ENCODE measurements at regions not wholly inside any gene's neighbourhood (a gene's known extent, or its start where the extent isn't known, plus 50 kb on each side); places are given as distances from the start of the nearest gene placed in this dataset.
"Not testable (repeated sequence)": the region's sequence is repeated elsewhere in the genome, so short reads cannot be mapped to it uniquely, and the experiment has no call there.

DNA sequence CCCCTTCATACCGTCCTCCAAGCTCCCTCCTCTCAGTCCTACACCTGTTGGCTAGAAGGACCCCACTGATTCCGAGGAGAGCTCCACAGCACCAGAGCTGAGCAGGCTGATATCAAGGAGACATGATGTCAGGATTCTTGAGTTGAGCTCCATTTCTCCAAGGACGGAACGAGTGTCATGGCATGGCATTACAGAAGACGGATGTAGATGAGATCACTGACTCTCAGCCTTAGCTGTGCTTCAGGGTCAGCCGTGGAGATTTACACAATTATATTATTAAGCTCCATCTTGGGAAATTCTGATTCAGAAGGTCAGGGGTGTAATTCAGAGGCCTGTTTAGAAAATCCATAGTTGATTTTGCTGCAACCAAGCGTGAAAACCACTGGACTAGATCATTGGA, 428.9 kb upstream of the B3GAT1 start:
- Mint-ChIP-seq H3K4me1 (ENCODE audit: low read depth) (no peaks in the 10 kb centered on the region), H3K36me3 (ENCODE audit: low read depth) (no peaks in the 10 kb centered on the region), H3K27ac (ENCODE audit: unreplicated experiment) (no peak overlapping the region), H3K27me3 (ENCODE audit: low read depth) (peaks cover 17% of the 10 kb centered on the region), H3K9me3 (ENCODE audit: low read depth) (no peaks in the 10 kb centered on the region), H3K4me3 (ENCODE audit: unreplicated experiment) (no peak overlapping the region)
- TF ChIP-seq, protein P1, sequence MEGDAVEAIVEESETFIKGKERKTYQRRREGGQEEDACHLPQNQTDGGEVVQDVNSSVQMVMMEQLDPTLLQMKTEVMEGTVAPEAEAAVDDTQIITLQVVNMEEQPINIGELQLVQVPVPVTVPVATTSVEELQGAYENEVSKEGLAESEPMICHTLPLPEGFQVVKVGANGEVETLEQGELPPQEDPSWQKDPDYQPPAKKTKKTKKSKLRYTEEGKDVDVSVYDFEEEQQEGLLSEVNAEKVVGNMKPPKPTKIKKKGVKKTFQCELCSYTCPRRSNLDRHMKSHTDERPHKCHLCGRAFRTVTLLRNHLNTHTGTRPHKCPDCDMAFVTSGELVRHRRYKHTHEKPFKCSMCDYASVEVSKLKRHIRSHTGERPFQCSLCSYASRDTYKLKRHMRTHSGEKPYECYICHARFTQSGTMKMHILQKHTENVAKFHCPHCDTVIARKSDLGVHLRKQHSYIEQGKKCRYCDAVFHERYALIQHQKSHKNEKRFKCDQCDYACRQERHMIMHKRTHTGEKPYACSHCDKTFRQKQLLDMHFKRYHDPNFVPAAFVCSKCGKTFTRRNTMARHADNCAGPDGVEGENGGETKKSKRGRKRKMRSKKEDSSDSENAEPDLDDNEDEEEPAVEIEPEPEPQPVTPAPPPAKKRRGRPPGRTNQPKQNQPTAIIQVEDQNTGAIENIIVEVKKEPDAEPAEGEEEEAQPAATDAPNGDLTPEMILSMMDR (IDR thresholded peaks at IDR 0.05): no peak
- DNase-seq (ENCODE audit: low spot score): no peak

DNA sequence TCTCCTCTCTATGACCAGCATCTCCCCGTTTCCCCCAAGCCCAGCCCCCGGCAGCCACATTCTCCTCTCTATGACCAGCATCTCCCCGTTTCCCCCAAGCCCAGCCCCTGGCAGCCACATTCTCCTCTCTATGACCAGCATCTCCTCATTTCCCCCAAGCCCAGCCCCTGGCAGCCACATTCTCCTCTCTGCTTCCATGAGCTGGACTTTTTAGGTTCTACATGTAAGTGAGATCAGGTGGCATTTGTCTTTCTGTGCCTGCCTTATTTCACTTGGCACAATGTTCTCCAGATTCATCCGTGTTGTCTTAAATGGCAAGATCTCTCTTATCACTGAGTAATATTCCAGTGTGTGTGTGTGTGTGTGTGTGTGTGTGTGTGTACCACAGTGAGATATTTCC, 428.1 kb upstream of the B3GAT1 start:
- DNase-seq (ENCODE audit: low spot score); H3K4me1 Mint-ChIP-seq (ENCODE audit: low read depth); H3K27ac Mint-ChIP-seq (ENCODE audit: unreplicated experiment); H3K9me3 Mint-ChIP-seq (ENCODE audit: low read depth); H3K4me3 Mint-ChIP-seq (ENCODE audit: unreplicated experiment); H3K36me3 Mint-ChIP-seq (ENCODE audit: low read depth): not testable (repeated sequence)
- H3K27me3 Mint-ChIP-seq (ENCODE audit: low read depth): peaks cover 17% of the 10 kb centered on the region

DNA sequence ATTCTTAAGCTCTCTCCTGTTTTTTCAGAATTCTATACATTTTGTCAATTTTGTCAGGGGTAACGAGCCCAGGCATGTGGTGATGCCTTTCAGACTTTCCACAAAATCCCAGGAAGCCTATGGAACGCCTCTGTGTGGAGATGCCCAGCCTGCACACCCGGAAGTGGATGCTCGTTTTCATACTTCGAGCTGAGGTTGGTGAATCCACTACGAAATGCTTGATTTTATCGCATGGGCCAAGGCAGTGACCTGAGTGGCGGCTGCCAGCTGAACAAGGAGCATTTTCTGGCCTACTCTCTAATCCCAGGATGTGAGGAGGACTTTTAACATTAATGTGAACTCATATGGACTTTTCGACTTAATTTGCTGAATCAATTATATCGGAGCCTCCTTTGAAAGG, 426.7 kb upstream of the B3GAT1 start:
- no peak for DNase-seq (ENCODE audit: low spot score)
- no peak overlapping the region for H3K27ac Mint-ChIP-seq (ENCODE audit: unreplicated experiment)
- no peaks in the 10 kb centered on the region for H3K4me1 Mint-ChIP-seq (ENCODE audit: low read depth)
- no peaks in the 10 kb centered on the region for H3K36me3 Mint-ChIP-seq (ENCODE audit: low read depth)
- H3K4me3 Mint-ChIP-seq (ENCODE audit: unreplicated experiment): no peak overlapping the region
- peaks cover 7% of the 10 kb centered on the region for H3K9me3 Mint-ChIP-seq (ENCODE audit: low read depth)
- peaks cover 12% of the 10 kb centered on the region for H3K27me3 Mint-ChIP-seq (ENCODE audit: low read depth)
- TF ChIP-seq, protein P1 (IDR thresholded peaks at IDR 0.05): no peak

DNA sequence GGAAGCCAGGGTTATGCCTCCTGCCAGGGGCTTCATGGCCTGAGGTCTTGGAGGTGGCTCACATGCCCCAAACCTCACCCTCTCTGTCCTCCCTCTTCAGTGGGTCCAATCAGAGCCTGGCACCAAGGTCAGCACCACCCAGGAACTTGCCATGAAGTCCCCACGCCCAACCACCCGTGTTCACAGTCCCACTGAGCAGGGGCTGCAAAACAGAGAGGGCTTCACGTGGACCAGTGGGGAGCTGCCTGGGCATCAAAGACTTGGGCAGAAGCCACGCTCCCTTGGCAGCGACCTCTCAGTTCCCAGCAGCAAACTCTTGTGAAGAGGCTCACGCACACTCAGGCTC, 425.8 kb upstream of the B3GAT1 start:
- peaks cover 12% of the 10 kb centered on the region for H3K27me3 Mint-ChIP-seq (ENCODE audit: low read depth)
- TF ChIP-seq, protein P1 (IDR thresholded peaks at IDR 0.05): no peak
- no peaks in the 10 kb centered on the region for H3K36me3 Mint-ChIP-seq (ENCODE audit: low read depth)

DNA sequence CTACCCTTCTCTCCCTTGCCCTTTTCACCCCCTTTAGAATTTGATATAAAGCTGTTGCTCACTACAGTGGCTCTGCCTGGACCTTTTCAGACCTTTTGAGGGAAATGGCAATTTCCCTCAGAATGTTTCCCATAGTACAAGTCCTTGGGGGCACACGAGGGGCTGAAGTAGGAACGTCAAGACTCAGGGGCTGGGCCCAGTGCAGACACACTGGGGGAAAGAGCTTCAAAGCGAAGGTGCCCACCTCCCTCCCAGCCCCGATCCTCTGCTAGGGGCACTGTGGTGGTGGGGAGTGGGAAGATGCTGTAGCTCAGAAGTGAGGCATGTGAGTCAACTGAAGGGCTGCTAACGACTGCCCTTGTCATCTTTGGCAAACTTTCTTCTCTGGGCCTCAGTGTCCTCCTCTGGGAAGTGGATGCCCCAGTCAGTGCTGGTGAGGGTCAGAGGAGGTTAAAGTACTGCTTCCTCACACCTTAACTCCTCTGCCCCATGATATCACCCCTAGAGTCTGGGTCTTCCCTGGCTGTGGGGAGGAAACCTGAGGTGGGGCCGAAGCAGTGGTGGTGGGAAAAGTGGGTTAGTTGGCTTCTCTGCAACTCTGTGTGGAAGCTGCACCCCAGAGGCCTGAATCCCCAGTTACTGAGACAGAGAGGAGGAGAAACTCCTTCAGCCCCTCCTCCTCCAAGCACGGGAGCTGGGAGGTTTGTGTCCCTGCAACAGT, 425.3 kb upstream of the B3GAT1 start:
- TF ChIP-seq, protein P1 (IDR thresholded peaks at IDR 0.05): no peak
- DNase-seq (ENCODE audit: low spot score): no peak
- no peak overlapping the region for H3K27ac Mint-ChIP-seq (ENCODE audit: unreplicated experiment)
- peaks cover 14% of the 10 kb centered on the region for H3K27me3 Mint-ChIP-seq (ENCODE audit: low read depth)
- H3K36me3 Mint-ChIP-seq (ENCODE audit: low read depth): no peaks in the 10 kb centered on the region
- H3K4me1 Mint-ChIP-seq (ENCODE audit: low read depth): no peaks in the 10 kb centered on the region
- H3K9me3 Mint-ChIP-seq (ENCODE audit: low read depth): peaks cover 13% of the 10 kb centered on the region
- H3K4me3 Mint-ChIP-seq (ENCODE audit: unreplicated experiment): no peak overlapping the region

More for the DNA sequence above, 425.8 kb upstream of the B3GAT1 start:
- Mint-ChIP-seq H3K27ac (ENCODE audit: unreplicated experiment) (no peak overlapping the region), H3K4me1 (ENCODE audit: low read depth) (no peaks in the 10 kb centered on the region), H3K9me3 (ENCODE audit: low read depth) (peaks cover 10% of the 10 kb centered on the region), H3K4me3 (ENCODE audit: unreplicated experiment) (no peak overlapping the region)
- no peak for DNase-seq (ENCODE audit: low spot score)

DNA sequence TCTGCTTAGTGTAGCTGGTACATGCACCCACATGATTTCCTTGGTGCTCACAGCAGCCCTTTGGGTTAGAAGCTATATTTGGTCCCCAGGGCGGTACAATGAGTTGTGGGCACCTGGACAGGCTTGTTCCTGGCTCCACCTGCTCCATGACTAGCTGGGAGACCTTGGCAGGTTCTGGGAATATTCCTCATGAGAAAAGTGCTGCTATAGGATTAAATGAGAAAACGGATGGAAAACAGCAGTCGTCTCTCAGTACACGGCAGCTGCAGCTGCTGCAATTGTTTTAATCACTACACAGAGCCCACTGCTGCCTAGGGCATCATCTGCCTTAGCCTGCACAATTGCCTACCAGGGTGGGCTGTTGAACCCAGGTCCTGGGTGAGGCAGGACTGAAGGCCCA, 424.5 kb upstream of the B3GAT1 start:
- no peak overlapping the region for H3K27ac Mint-ChIP-seq (ENCODE audit: unreplicated experiment)
- TF ChIP-seq, protein P1 (IDR thresholded peaks at IDR 0.05): no peak
- no peaks in the 10 kb centered on the region for H3K4me1 Mint-ChIP-seq (ENCODE audit: low read depth)
- peaks cover 13% of the 10 kb centered on the region for H3K9me3 Mint-ChIP-seq (ENCODE audit: low read depth)
- DNase-seq (ENCODE audit: low spot score): no peak
- H3K27me3 Mint-ChIP-seq (ENCODE audit: low read depth): peaks cover 10% of the 10 kb centered on the region
- H3K36me3 Mint-ChIP-seq (ENCODE audit: low read depth): no peaks in the 10 kb centered on the region
- H3K4me3 Mint-ChIP-seq (ENCODE audit: unreplicated experiment): no peak overlapping the region

All from chondrocyte (in vitro differentiated cells).